ENCODE measurements at regions not wholly inside any gene's neighbourhood (a gene's known extent, or its start where the extent isn't known, plus 50 kb on each side); places are given as distances from the start of the nearest gene placed in this dataset.
"Not testable (repeated sequence)": the region's sequence is repeated elsewhere in the genome, so short reads cannot be mapped to it uniquely, and the experiment has no call there.

- DNase-seq = no peak
Measured at GRCh38 chr10:2214092-2214491, 476.8 kb upstream of the ADARB2 start.

- no peak for DNase-seq
Measured at GRCh38 chr10:2212244-2212834, 475.0 kb upstream of the ADARB2 start.

- DNase-seq = no peak
Measured at GRCh38 chr10:2210088-2210487, 472.8 kb upstream of the ADARB2 start.

GRCh38 chr10:2208106-2208505, 470.8 kb upstream of the ADARB2 start:
- DNase-seq = no peak

- DNase-seq = no peak
Measured at GRCh38 chr10:2207246-2207922, 470.1 kb upstream of the ADARB2 start.

GRCh38 chr10:2205406-2205805, 468.1 kb upstream of the ADARB2 start:
- DNase-seq = no peak

- no peak for DNase-seq
Measured at GRCh38 chr10:2202401-2202800, 465.1 kb upstream of the ADARB2 start.

GRCh38 chr10:2201534-2202099, 464.3 kb upstream of the ADARB2 start:
- DNase-seq = no peak

GRCh38 chr10:2197663-2198062, 460.3 kb upstream of the ADARB2 start:
- no peak for DNase-seq

- no peak for DNase-seq
Measured at GRCh38 chr10:2196272-2196671, 458.9 kb upstream of the ADARB2 start.

GRCh38 chr10:2189356-2189755, 452.0 kb upstream of the ADARB2 start:
- DNase-seq = not testable (repeated sequence)

GRCh38 chr10:2188371-2188770, 451.0 kb upstream of the ADARB2 start:
- no peak for DNase-seq

- no peak for DNase-seq
Measured at GRCh38 chr10:2173327-2173726, 436.0 kb upstream of the ADARB2 start.

- no peak for DNase-seq
Measured at GRCh38 chr10:2165771-2166460, 428.6 kb upstream of the ADARB2 start.

GRCh38 chr10:2150288-2150687, 413.0 kb upstream of the ADARB2 start:
- no peak for DNase-seq

GRCh38 chr10:2145926-2146478, 408.7 kb upstream of the ADARB2 start:
- no peak for DNase-seq

GRCh38 chr10:2145491-2145890, 408.2 kb upstream of the ADARB2 start:
- no peak for DNase-seq

GRCh38 chr10:2144584-2144983, 407.3 kb upstream of the ADARB2 start:
- DNase-seq = no peak

GRCh38 chr10:2143213-2143835, 406.0 kb upstream of the ADARB2 start:
- DNase-seq = no peak

- no peak for DNase-seq
Measured at GRCh38 chr10:2139746-2140145, 402.4 kb upstream of the ADARB2 start.

- DNase-seq = peak; percentile 14
Measured at GRCh38 chr10:2137549-2138174, 400.3 kb upstream of the ADARB2 start.

GRCh38 chr10:2130705-2131305, 393.5 kb upstream of the ADARB2 start:
- DNase-seq = no peak

All from stimulated activated CD4-positive, alpha-beta T cell treated with anti-CD3 and anti-CD28 coated beads, Interleukin-15, amount 100 ng/mL, for 24 hours (primary cell).